ENCODE measurements at regions not wholly inside any gene's neighbourhood (a gene's known extent, or its start where the extent isn't known, plus 50 kb on each side); places are given as distances from the start of the nearest gene placed in this dataset.

DNA sequence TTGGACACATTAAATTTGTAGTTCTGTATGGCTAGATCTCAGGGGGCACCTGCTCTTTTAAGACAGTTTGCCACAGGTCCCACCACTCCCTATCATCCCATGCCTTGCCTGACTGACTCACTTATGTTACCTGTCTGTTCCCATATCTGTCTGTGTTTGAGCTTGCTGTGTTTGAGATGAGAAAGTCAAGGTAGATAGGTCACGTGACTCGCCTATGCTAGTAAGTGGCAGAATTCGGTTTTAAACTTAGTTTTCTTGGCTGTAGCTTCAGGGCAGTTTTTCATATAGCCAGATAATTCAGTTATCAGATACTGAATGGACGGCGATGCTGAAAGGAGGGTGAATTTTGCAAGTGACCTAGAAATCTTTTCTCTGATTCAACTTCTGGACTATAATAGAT is 348.4 kb downstream of the RPS24 start:
- in situ Hi-C loops (cut with HindIII; ENCODE audit: low pct_ligation_motif_present, low pct_unique_long_range_greater_than_20kb, low sequenced_read_pairs): no loop called here

GRCh38 chr10:78382772-78383171 is 349.1 kb downstream of the RPS24 start:
- no peak for DNase-seq

More for the DNA sequence above, 348.4 kb downstream of the RPS24 start:
- DNase-seq: no peak

GRCh38 chr10:78383378-78384048 is 349.9 kb downstream of the RPS24 start:
- no peak for DNase-seq
- in situ Hi-C loops (cut with HindIII; ENCODE audit: low pct_ligation_motif_present, low pct_unique_long_range_greater_than_20kb, low sequenced_read_pairs): no loop called here

More at GRCh38 chr10:78382772-78383171, 349.1 kb downstream of the RPS24 start:
- in situ Hi-C loops (cut with HindIII; ENCODE audit: low pct_ligation_motif_present, low pct_unique_long_range_greater_than_20kb, low sequenced_read_pairs): no loop called here

DNA sequence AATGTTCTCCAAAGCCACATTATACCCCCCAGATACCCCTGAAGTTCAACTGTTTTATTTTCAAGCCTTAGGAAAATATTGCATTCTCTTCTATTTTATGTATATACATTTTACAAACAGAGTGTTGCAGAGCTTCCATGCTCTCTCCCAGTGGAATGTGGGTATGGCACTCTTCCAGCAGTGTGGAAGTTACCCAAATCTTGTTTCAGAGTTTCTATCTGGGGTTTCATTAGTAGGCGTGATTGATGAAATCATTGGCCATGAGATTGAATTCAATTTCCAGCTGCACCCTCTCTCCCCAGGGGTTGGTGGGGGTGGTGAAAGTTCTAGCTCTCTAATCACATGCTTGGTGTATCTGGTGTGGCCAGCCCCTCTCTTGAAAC is 350.4 kb downstream of the RPS24 start:
- in situ Hi-C loops (cut with HindIII; ENCODE audit: low pct_ligation_motif_present, low pct_unique_long_range_greater_than_20kb, low sequenced_read_pairs): no loop called here

DNA sequence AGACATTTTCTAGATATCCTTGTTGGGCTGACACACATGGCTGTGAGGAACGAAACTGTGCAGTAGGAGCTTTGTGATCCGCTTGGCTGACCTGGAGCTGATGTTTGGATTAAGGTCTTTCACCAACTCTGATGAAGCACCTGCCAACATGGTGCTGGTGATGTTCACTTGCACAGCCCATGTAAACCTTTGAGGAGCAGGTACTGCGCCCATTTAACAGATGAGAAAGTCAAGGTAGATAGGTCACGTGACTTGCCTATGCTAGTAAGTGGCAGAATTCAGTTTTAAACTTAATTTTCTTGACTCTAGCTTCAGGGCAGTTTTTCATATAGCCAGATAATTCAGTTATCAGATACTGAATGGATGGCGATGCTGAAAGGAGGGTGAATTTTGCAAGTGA is 351.9 kb downstream of the RPS24 start:
- no peak for DNase-seq
- in situ Hi-C loops (cut with HindIII; ENCODE audit: low pct_ligation_motif_present, low pct_unique_long_range_greater_than_20kb, low sequenced_read_pairs): no loop called here

More for the DNA sequence above, 350.4 kb downstream of the RPS24 start:
- no peak for DNase-seq

DNA sequence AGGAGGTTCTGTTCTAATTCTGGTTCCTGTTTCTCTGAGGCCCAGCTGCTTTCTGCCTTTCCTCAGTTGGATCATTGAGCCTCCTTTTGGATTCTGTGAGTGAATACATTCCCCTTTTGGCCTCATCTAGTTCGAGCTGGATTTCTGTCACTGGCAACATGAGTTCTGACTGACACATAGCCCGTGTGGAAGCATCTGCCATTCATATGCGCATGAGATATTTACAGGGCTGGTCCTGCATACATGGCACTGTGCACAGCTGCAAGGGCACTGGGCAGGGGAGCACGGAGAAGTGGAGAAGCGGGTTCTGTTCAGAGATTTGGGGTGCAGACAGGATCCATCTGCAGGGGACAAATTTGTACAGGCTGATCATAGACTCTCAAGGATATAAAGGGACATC is 352.8 kb downstream of the RPS24 start:
- in situ Hi-C loops (cut with HindIII; ENCODE audit: low pct_ligation_motif_present, low pct_unique_long_range_greater_than_20kb, low sequenced_read_pairs): no loop called here
- DNase-seq: no peak

- in situ Hi-C loops (cut with HindIII; ENCODE audit: low pct_ligation_motif_present, low pct_unique_long_range_greater_than_20kb, low sequenced_read_pairs): no loop called here
- DNase-seq: no peak
These were observed 354.8 kb downstream of the RPS24 start for GRCh38 chr10:78388331-78389050.

GRCh38 chr10:78389419-78389818 is 355.8 kb downstream of the RPS24 start:
- in situ Hi-C loops (cut with HindIII; ENCODE audit: low pct_ligation_motif_present, low pct_unique_long_range_greater_than_20kb, low sequenced_read_pairs): no loop called here
- DNase-seq: no peak

DNA sequence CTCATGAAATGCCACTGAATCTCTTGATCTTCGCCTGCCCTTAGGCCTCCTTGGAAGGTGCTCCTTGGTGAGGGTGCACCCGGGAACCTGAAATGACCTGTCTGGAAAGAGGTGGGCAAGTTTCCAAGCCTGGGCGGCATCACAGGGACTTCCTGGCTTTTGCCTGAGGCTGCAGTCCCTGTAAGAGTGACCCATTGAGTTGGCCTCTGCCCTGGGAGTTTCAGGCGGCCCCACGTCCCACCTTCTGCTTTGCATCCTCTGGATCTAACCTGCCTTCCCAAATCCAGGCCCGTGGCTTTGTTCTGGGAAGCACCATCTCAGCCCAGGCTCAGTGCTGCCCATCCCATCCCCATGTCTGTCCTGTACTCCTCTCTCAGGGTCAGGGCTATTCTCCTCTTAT is 356.4 kb downstream of the RPS24 start:
- DNase-seq: no peak
- in situ Hi-C loops (cut with HindIII; ENCODE audit: low pct_ligation_motif_present, low pct_unique_long_range_greater_than_20kb, low sequenced_read_pairs): no loop called here

GRCh38 chr10:78390817-78391216 is 357.2 kb downstream of the RPS24 start:
- DNase-seq: no peak
- in situ Hi-C loops (cut with HindIII; ENCODE audit: low pct_ligation_motif_present, low pct_unique_long_range_greater_than_20kb, low sequenced_read_pairs): no loop called here

- no peak for DNase-seq
- in situ Hi-C loops (cut with HindIII; ENCODE audit: low pct_ligation_motif_present, low pct_unique_long_range_greater_than_20kb, low sequenced_read_pairs): no loop called here
These were observed 357.9 kb downstream of the RPS24 start for GRCh38 chr10:78391585-78391984.

DNA sequence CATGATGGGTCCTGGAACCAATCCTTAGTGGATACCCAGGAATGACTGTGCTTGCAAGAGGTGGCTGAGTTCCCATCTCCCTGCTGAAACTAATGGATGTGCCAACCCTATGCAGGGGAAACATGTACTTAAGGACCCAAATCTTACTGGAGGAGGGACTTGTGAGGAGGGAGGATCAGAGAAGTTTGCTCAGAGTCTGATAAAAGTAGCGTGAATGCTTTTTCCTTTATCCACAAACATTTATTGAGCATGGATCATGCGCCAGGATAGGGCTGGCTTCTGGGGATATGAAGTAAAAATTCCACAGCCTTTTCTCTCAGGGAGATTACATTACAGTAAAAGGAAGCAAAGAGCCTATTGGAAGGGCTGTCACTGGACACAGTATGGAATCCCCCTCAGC is 358.5 kb downstream of the RPS24 start:
- DNase-seq: no peak
- in situ Hi-C loops (cut with HindIII; ENCODE audit: low pct_ligation_motif_present, low pct_unique_long_range_greater_than_20kb, low sequenced_read_pairs): no loop called here

DNA sequence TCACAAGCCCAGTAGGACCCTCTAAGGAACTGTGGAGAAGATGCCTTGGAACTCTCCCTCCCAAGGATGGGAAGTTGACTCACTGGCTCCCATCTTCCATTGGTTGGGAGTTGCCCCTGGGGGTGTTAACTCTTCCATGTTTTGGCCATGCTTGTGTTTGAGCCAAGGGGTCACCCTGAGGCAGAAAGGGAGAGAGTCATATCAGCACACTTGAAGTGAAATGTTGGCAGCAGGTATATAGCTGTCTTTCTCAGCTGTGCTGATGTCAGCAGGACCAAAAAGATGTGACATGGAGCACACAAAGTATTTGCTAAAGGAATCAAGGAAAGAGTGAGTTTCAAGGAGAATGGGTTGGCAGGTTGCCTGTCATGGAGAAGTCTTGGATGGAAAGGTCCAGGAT is 359.4 kb downstream of the RPS24 start:
- in situ Hi-C loops (cut with HindIII; ENCODE audit: low pct_ligation_motif_present, low pct_unique_long_range_greater_than_20kb, low sequenced_read_pairs): no loop called here
- no peak for DNase-seq

- no peak for DNase-seq
- in situ Hi-C loops (cut with HindIII; ENCODE audit: low pct_ligation_motif_present, low pct_unique_long_range_greater_than_20kb, low sequenced_read_pairs): no loop called here
These were observed 360.4 kb downstream of the RPS24 start for GRCh38 chr10:78394047-78394446.

- in situ Hi-C loops (cut with HindIII; ENCODE audit: low pct_ligation_motif_present, low pct_unique_long_range_greater_than_20kb, low sequenced_read_pairs): no loop called here
- DNase-seq: no peak
These were observed 361.5 kb downstream of the RPS24 start for GRCh38 chr10:78395162-78395561.

- DNase-seq: no peak
- in situ Hi-C loops (cut with HindIII; ENCODE audit: low pct_ligation_motif_present, low pct_unique_long_range_greater_than_20kb, low sequenced_read_pairs): no loop called here
These were observed 363.1 kb downstream of the RPS24 start for GRCh38 chr10:78396754-78397153.

DNA sequence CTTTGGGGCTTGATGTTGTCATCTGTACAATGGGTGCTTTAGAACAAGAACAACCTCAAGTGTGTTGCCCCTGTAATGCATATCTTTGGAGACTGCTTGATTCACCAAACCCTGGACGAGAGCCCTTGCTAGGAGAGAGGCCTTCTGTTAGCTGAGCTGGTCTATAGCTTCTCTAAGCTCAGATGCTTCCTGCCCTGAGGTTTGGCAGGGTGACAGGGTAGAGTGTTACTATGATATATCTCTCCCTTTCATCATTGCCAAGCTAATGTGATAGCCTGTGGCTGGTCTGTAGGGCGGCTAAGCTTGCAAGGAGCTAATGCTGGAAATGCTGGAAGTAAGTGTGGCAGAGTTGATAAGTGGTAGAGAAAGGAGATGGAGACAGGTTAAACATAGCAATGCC is 364.1 kb downstream of the RPS24 start:
- no peak for DNase-seq
- in situ Hi-C loops (cut with HindIII; ENCODE audit: low pct_ligation_motif_present, low pct_unique_long_range_greater_than_20kb, low sequenced_read_pairs): no loop called here

GRCh38 chr10:78398382-78398781 is 364.7 kb downstream of the RPS24 start:
- no peak for DNase-seq
- in situ Hi-C loops (cut with HindIII; ENCODE audit: low pct_ligation_motif_present, low pct_unique_long_range_greater_than_20kb, low sequenced_read_pairs): no loop called here

DNA sequence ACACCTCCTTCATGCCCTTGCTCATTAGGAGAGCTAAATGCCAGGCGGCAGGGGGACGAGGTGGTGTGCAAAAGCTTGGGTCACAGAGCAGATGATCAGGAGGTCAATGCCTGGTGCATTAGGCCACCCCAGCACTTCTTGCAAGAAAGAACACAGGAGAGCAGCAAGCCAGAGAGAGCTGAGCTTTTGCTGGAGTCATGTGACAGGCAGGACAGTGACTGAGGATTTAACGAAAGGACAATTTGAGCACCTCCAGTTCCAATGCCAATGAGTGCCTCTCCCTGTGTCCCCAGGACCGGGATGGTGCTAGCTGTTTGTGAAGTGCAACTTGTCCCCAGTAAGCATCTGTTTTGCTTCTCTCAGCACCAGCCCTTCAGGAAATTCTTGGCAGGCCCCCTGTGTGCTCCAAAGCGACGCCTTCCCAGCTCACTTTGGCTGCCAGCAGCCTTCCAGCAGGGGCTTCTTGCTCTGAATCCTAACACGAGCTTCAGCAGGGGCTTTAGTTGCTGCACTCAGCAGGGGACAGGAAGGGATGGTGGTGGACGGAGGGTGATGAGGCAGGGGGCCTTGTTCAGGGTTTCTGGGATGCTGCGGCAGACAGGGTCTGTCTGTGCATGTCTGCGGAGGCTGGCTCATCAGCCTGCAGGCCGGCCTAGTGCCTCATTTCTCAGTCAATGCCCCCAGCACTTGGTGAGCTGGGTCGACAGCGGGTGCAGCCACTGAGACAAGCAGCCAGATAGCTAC is 368.1 kb downstream of the RPS24 start:
- in situ Hi-C loops (cut with HindIII; ENCODE audit: low pct_ligation_motif_present, low pct_unique_long_range_greater_than_20kb, low sequenced_read_pairs): no loop called here
- no peak for DNase-seq

- no peak for DNase-seq
- in situ Hi-C loops (cut with HindIII; ENCODE audit: low pct_ligation_motif_present, low pct_unique_long_range_greater_than_20kb, low sequenced_read_pairs): no loop called here
These were observed 368.9 kb downstream of the RPS24 start for GRCh38 chr10:78402591-78402990.
